ENCODE measurements at regions not wholly inside any gene's neighbourhood (a gene's known extent, or its start where the extent isn't known, plus 50 kb on each side); places are given as distances from the start of the nearest gene placed in this dataset.

- TF ChIP-seq, protein P1, sequence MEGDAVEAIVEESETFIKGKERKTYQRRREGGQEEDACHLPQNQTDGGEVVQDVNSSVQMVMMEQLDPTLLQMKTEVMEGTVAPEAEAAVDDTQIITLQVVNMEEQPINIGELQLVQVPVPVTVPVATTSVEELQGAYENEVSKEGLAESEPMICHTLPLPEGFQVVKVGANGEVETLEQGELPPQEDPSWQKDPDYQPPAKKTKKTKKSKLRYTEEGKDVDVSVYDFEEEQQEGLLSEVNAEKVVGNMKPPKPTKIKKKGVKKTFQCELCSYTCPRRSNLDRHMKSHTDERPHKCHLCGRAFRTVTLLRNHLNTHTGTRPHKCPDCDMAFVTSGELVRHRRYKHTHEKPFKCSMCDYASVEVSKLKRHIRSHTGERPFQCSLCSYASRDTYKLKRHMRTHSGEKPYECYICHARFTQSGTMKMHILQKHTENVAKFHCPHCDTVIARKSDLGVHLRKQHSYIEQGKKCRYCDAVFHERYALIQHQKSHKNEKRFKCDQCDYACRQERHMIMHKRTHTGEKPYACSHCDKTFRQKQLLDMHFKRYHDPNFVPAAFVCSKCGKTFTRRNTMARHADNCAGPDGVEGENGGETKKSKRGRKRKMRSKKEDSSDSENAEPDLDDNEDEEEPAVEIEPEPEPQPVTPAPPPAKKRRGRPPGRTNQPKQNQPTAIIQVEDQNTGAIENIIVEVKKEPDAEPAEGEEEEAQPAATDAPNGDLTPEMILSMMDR (IDR thresholded peaks at IDR 0.05): no peak
- TF ChIP-seq POLR2A (IDR thresholded peaks at IDR 0.05): no peak
- TF ChIP-seq POLR2AphosphoS5 (IDR thresholded peaks at IDR 0.05; ENCODE audit: insufficient read depth in 1 of 2, low read depth in 1 of 2): no peak
These were observed 1270.4 kb downstream of the ADGRL3 start for GRCh38 chr4:62470421-62470983.
